K562 (cell line): ENCODE measurements at regions not wholly inside any gene's neighbourhood (a gene's known extent, or its start where the extent isn't known, plus 50 kb on each side); places are given as distances from the start of the nearest gene placed in this dataset.

ENCODE experiments used
- ATAC-seq: fragments of 200-7000 bp; cut with Tn5 transposase; 3 replicates; pipeline ENCODE4 v1.9.1; 2020; ENCODE audit warnings: moderate library complexity
- BruUV-seq: library from RNA; stranded (reverse); fragments of 400-500 nt; replicated peaks from 2 replicates; lab custom pipeline; 2021; lab: Mats Ljungman, UMichigan
- CTCF ChIA-PET: fragments of 300-600 bp; formaldehyde crosslinking; extraction: SDS; loops from one replicate; lab custom pipeline; 2021; ENCODE audit warnings: low intra/inter-chr PET ratio; lab: Yijun Ruan, JAX
- POLR2A ChIA-PET: fragments of 300-600, 350-650 bp; sonication (Branson Sonifier 250); formaldehyde crosslinking; extraction: SDS; loops from one replicate; lab custom pipeline; 2021; ENCODE audit warnings: antibody characterized with exemption, inconsistent platforms; lab: Yijun Ruan, JAX
- DNase-seq, 4 experiments: peaks; one replicate each; pipeline versions ENCODE4 v3.0.0 to v3.0.0-alpha.2; 2011 to 2018; ENCODE audit warnings: low spot score in 3 of 4, mixed read lengths in 3 of 4; ENCODE audit errors: extremely low read depth in 1 of 4
- FAIRE-seq: peaks from 2 replicates; lab custom pipeline; 2011; peaks lifted over from hg19 to GRCh38; lab: Jason Lieb, UNC
- H2AFZ ChIP-seq: 2 replicates; pipeline ENCODE4 v1.6.0; 2011; ENCODE audit warnings: low read depth, low read length, control low read depth, inconsistent platforms
- H3K27ac ChIP-seq: fragments of 200-600 bp; 3 replicates; pipeline ENCODE4 v1.8.0; 2011; ENCODE audit warnings: low read depth, mild to moderate bottlenecking, control low read depth, inconsistent platforms, low read length, moderate library complexity, mixed read lengths; ENCODE audit errors: extremely low read depth
- H3K27me3 ChIP-seq, 2 experiments: fragments of 300-600 bp in 1 of 2; 2 replicates in 1 of 2; 3 replicates in 1 of 2; pipeline versions ENCODE4 v1.6.0 to v1.8.0; 2011; ENCODE audit warnings: inconsistent platforms in 2 of 2, low read length in 2 of 2, mild to moderate bottlenecking in 1 of 2, mixed read lengths in 1 of 2, moderate library complexity in 1 of 2; ENCODE audit not compliant: control insufficient read depth in 2 of 2, insufficient read depth in 2 of 2
- H3K36me3 ChIP-seq: fragments of 300-600 bp; 3 replicates; pipeline ENCODE4 v1.8.0; 2011; ENCODE audit warnings: mild to moderate bottlenecking, low read length, inconsistent platforms; ENCODE audit not compliant: control insufficient read depth, insufficient read depth
- H3K4me1 ChIP-seq, 2 experiments: fragments of 200-600 bp in 1 of 2; replicated peaks in 1 of 2; 2 replicates in 1 of 2; 3 replicates in 1 of 2; pipeline versions ENCODE4 v1.5.1 to v1.8.0; 2011; ENCODE audit warnings: inconsistent platforms in 2 of 2, low read length in 2 of 2, mild to moderate bottlenecking in 1 of 2, mixed read lengths in 1 of 2, moderate library complexity in 1 of 2; ENCODE audit not compliant: control insufficient read depth in 2 of 2, insufficient read depth in 2 of 2
- H3K4me2 ChIP-seq: 2 replicates; pipeline ENCODE4 v1.6.1; 2011; ENCODE audit warnings: low read length, control low read depth, inconsistent platforms, mixed read lengths; ENCODE audit not compliant: insufficient read depth
- H3K4me3 ChIP-seq: fragments of 200-600 bp; sonication (generic), shearing (Covaris generic); 2 replicates; pipeline ENCODE4 v1.5.1; 2016; ENCODE audit warnings: control low read depth, inconsistent platforms
- H3K79me2 ChIP-seq: fragments of 200-600 bp; 3 replicates; pipeline ENCODE4 v1.8.0; 2011; ENCODE audit warnings: low read length, inconsistent platforms; ENCODE audit not compliant: control insufficient read depth, insufficient read depth
- H3K9ac ChIP-seq, 2 experiments: 2 replicates each; pipeline versions ENCODE4 v1.6.0 to v1.6.1; 2011; ENCODE audit warnings: low read depth in 2 of 2, low read length in 2 of 2, control low read depth in 1 of 2, inconsistent platforms in 1 of 2, mild to moderate bottlenecking in 1 of 2, mixed read lengths in 1 of 2; ENCODE audit not compliant: insufficient read depth in 1 of 2
- H3K9me1 ChIP-seq: one replicate; pipeline ENCODE4 v1.6.0; 2011; ENCODE audit warnings: inconsistent platforms, mild to moderate bottlenecking, low read length, moderate library complexity; ENCODE audit not compliant: control insufficient read depth, insufficient read depth
- H3K9me3 ChIP-seq: replicated peaks from 2 replicates; pipeline ENCODE4 v1.5.1; 2011; ENCODE audit warnings: low read depth, low read length, inconsistent platforms; ENCODE audit not compliant: control insufficient read depth, insufficient read depth
- H4K20me1 ChIP-seq: replicated peaks from 2 replicates; pipeline ENCODE4 v1.6.1; 2011; ENCODE audit warnings: low read length, inconsistent platforms, mixed read lengths; ENCODE audit not compliant: control insufficient read depth, insufficient read depth
- BDP1 ChIP-seq: IDR thresholded peaks from 3 replicates; pipeline ENCODE4 v1.6.1; 2011; ENCODE audit not compliant: insufficient read length, insufficient read depth
- CBX5 ChIP-seq: IDR thresholded peaks from 2 replicates; pipeline ENCODE4 v1.6.1; 2014; ENCODE audit warnings: low read depth, borderline replicate concordance
- COPS2 ChIP-seq: fragments of 450-650 bp; conservative IDR thresholded peaks from 2 replicates; pipeline ENCODE4 v1.6.1; 2016; ENCODE audit warnings: mild to moderate bottlenecking, moderate library complexity
- EP300 ChIP-seq: IDR thresholded peaks from 2 replicates; pipeline ENCODE4 v1.6.1; 2012; ENCODE audit warnings: low read length, improper control_type of control experiment
- FOXJ3 ChIP-seq: sonication (generic); formaldehyde crosslinking; IDR thresholded peaks from 2 replicates; pipeline ENCODE4 v1.4.0; 2020; ENCODE audit warnings: mild to moderate bottlenecking, missing genetic modification reagents
- FOXM1 ChIP-seq, 2 experiments: fragments of 450-650 bp in 1 of 2; sonication (generic) in 1 of 2; formaldehyde crosslinking in 1 of 2; IDR thresholded peaks; 2 replicates each; pipeline versions ENCODE4 v1.6.1 to v1.9.0; 2017 to 2022; ENCODE audit warnings: low read depth in 2 of 2, mild to moderate bottlenecking in 2 of 2, missing genetic modification reagents in 1 of 2, moderate library complexity in 1 of 2
- GABPB2 ChIP-seq: fragments of 250-450 bp; sonication (Bioruptor Pico); conservative IDR thresholded peaks from 2 replicates; pipeline ENCODE4 v1.5.1; 2021; ENCODE audit warnings: mild to moderate bottlenecking
- KDM5B ChIP-seq: fragments of 200-600 bp; sonication (generic); IDR thresholded peaks from 2 replicates; pipeline ENCODE4 v1.6.1; 2012; ENCODE audit warnings: low read depth, mild to moderate bottlenecking, moderate library complexity, low read length, control low read depth, inconsistent platforms; ENCODE audit not compliant: insufficient replicate concordance
- NFATC3 ChIP-seq: fragments of 450-650 bp; IDR thresholded peaks from 2 replicates; pipeline ENCODE4 v1.6.1; 2017; ENCODE audit warnings: mild to moderate bottlenecking
- PHF8 ChIP-seq: fragments of 200-600 bp; sonication (generic); IDR thresholded peaks from 2 replicates; pipeline ENCODE4 v1.6.1; 2012; ENCODE audit warnings: mixed run types, mild to moderate bottlenecking, inconsistent platforms, low read length, moderate library complexity, borderline replicate concordance
- POLR2B ChIP-seq: fragments of 450-650 bp; IDR thresholded peaks from 2 replicates; pipeline ENCODE4 v1.6.1; 2018; ENCODE audit warnings: low read depth; ENCODE audit not compliant: partially characterized antibody
- SAFB ChIP-seq: fragments of 200-400 bp; formaldehyde crosslinking; IDR thresholded peaks from 2 replicates; pipeline ENCODE4 v1.6.1; 2017; ENCODE audit warnings: low read depth, low read length, borderline replicate concordance
- SMAD3 ChIP-seq: fragments of 450-650 bp; formaldehyde crosslinking; conservative IDR thresholded peaks from 2 replicates; pipeline ENCODE4 v1.4.0; 2020; ENCODE audit warnings: mild to moderate bottlenecking
- SNRNP70 ChIP-seq: fragments of 200-400 bp; formaldehyde crosslinking; optimal IDR thresholded peaks from 2 replicates; pipeline ENCODE3; 2017; ENCODE audit warnings: low read depth, low read length
- ZNF436 ChIP-seq: fragments of 250-450, 450-650 bp; sonication (Bioruptor Pico); formaldehyde crosslinking; IDR thresholded peaks from 2 replicates; pipeline ENCODE4 v1.7.0; 2020; ENCODE audit warnings: mild to moderate bottlenecking
- ZNF586 ChIP-seq: fragments of 450-650 bp; formaldehyde crosslinking; conservative IDR thresholded peaks from 2 replicates; pipeline ENCODE4 v1.4.0; 2020; ENCODE audit warnings: mild to moderate bottlenecking, moderate library complexity
- ZNF778 ChIP-seq: fragments of 450-650 bp; formaldehyde crosslinking; IDR thresholded peaks from 2 replicates; pipeline ENCODE4 v1.4.0; 2020; ENCODE audit warnings: mild to moderate bottlenecking, moderate library complexity
- WGBS: fragments of 100-300 bp; shearing (Covaris generic); methylation state at CpG from one replicate; pipeline ENCODE4 v1.1.6; 2016; ENCODE audit warnings: low coverage, mixed read lengths; ENCODE audit not compliant: insufficient coverage; ENCODE audit errors: missing lambda C conversion rate; 5-methylcytosine and 5-hydroxymethylcytosine counted together
- in situ Hi-C: fragments of 300-500 bp; cut with MboI; formaldehyde crosslinking; loops from 4 replicates; pipeline ENCODE4 v1.15.0; 2018; ENCODE audit warnings: inconsistent platforms, mixed read lengths
- intact Hi-C: fragments of 100-400 bp; cut with micrococcal nuclease; formaldehyde crosslinking; loops from 2 replicates; pipeline ENCODE4 v1.14.2; 2022
- TF ChIP-seq, protein P1 (sequence below): fragments of 250-450 bp; sonication (Bioruptor Pico); IDR thresholded peaks from 2 replicates; pipeline ENCODE4 v1.5.0; 2020; ENCODE audit warnings: mild to moderate bottlenecking
- TF ChIP-seq, protein P2 (sequence below): sonication (generic); formaldehyde crosslinking; IDR thresholded peaks from 2 replicates; pipeline ENCODE4 v1.8.1; 2023; ENCODE audit warnings: mild to moderate bottlenecking, missing genetic modification reagents
- TF ChIP-seq, protein P3 (sequence below): IDR thresholded peaks from 2 replicates; pipeline ENCODE4 v1.6.1; 2011; ENCODE audit not compliant: insufficient read length; ENCODE audit errors: extremely low read depth

DNA sequence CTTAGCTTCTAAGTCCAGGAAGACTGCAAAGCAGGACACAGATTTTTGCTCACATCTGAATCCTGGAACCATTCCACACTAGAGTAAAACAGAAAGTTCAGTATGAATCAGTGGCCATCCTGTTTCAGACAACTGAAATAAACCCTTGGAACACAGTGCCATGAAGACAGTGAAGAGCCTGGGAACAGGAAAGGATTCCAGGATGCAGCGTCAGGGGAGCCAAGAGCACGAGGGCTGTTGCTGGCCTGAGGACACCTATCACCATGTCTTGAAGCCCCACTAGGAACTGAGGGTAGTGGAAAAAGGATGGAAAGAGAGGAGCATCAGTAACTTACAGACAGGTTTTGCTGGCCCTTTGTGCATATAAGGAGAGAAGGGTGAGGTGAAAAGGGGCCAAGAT is 115.3 kb upstream of the FSTL4 start (continued):
- TF ChIP-seq FOXJ3 (no peak), BDP1 (no peak), NFATC3 (no peak), CBX5 (no peak), FOXM1 (IDR thresholded peaks at IDR 0.05; ENCODE audit: low read depth) (no peak), FOXM1 (CRISPR knock-in tag; IDR thresholded peaks at IDR 0.05; ENCODE audit: low read depth) (no peak), GABPB2 (CRISPR knock-in tag) (no peak), SNRNP70 (no peak), ZNF778 (no peak), PHF8 (no peak), SAFB (no peak), ZNF586 (CRISPR knock-in tag) (no peak)

DNA sequence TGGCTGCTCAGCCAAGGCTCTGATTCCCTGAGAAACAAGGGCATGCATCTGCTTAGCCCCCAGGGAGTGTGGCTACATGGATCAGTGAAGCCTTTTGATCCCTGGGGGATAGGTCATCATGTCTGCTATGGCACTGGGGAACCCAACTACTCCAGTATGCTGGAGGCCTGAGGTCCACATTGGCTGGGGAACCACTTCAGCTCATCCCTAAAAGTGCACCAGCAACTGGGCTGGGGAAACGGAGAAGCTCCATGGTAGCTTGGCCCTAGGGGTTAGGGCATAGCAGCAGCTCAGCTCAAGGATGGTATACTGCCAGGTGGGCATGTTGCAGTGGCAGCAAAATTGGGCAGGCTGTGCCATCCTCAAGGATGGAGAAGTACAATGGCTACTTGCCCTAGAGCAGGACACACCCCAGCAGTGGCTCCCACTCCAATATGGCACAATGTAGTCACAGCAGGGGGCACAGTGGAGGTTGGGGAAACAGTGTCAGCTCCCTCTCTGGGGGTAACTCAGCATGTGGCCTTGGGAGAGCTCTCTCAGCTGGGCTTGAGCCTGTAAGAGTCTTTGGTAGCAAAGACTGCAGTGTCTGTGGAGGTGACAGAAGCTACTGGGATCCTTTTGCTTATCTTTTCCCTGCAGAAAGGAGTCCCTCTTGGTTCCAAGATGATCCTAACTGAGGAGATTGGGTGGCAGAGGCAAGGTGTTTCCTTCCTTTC is 111.5 kb upstream of the FSTL4 start:
- ATAC-seq = no peak
- no peak overlapping the region for H3K27ac ChIP-seq
- DNase-seq = no peak
- in situ Hi-C loops (no loop called here), intact Hi-C loops (no loop called here)
- ChIA-PET CTCF (no interaction called here), POLR2A (interaction anchor here (0.5 to 1.0 kb wide), 2 partner anchors 14 to 381 kb away, joined by 3 read pairs; no protein-coding TSS in a partner anchor)
- H3K9me3 ChIP-seq = no peaks in the 10 kb centered on the region
- peaks cover 0 to 5% of the 10 kb centered on the region in 2 experiments; a peak in 1 of 5 replicates for H3K27me3 ChIP-seq
- H3K79me2 ChIP-seq = no peaks in the 10 kb centered on the region
- no peaks in the 10 kb centered on the region for H3K9me1 ChIP-seq
- H3K4me1 ChIP-seq = no peaks in the 10 kb centered on the region
- no peak for FAIRE-seq
- no peak overlapping the region for H3K9ac ChIP-seq
- no peak overlapping the region for H2AFZ ChIP-seq
- H4K20me1 ChIP-seq = no peaks in the 10 kb centered on the region
- no TSS peak for BruUV-seq
- no peak overlapping the region for H3K4me3 ChIP-seq
- no peaks in the 10 kb centered on the region for H3K36me3 ChIP-seq
- no peak overlapping the region for H3K4me2 ChIP-seq
- 0% methylated on average over 1 of the region's 1 CpG for WGBS
- TF ChIP-seq, protein P1, sequence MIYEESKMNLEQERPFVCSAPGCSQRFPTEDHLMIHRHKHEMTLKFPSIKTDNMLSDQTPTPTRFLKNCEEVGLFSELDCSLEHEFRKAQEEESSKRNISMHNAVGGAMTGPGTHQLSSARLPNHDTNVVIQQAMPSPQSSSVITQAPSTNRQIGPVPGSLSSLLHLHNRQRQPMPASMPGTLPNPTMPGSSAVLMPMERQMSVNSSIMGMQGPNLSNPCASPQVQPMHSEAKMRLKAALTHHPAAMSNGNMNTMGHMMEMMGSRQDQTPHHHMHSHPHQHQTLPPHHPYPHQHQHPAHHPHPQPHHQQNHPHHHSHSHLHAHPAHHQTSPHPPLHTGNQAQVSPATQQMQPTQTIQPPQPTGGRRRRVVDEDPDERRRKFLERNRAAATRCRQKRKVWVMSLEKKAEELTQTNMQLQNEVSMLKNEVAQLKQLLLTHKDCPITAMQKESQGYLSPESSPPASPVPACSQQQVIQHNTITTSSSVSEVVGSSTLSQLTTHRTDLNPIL = no peak
- TF ChIP-seq SMAD3 (CRISPR knock-in tag) (no peak), ZNF436 (CRISPR knock-in tag) (no peak), COPS2 (no peak), POLR2B (no peak), KDM5B (no peak), EP300 (no peak)
- TF ChIP-seq, protein P2, sequence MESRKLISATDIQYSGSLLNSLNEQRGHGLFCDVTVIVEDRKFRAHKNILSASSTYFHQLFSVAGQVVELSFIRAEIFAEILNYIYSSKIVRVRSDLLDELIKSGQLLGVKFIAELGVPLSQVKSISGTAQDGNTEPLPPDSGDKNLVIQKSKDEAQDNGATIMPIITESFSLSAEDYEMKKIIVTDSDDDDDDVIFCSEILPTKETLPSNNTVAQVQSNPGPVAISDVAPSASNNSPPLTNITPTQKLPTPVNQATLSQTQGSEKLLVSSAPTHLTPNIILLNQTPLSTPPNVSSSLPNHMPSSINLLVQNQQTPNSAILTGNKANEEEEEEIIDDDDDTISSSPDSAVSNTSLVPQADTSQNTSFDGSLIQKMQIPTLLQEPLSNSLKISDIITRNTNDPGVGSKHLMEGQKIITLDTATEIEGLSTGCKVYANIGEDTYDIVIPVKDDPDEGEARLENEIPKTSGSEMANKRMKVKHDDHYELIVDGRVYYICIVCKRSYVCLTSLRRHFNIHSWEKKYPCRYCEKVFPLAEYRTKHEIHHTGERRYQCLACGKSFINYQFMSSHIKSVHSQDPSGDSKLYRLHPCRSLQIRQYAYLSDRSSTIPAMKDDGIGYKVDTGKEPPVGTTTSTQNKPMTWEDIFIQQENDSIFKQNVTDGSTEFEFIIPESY (CRISPR knock-in tag) = no peak
- TF ChIP-seq, protein P3, sequence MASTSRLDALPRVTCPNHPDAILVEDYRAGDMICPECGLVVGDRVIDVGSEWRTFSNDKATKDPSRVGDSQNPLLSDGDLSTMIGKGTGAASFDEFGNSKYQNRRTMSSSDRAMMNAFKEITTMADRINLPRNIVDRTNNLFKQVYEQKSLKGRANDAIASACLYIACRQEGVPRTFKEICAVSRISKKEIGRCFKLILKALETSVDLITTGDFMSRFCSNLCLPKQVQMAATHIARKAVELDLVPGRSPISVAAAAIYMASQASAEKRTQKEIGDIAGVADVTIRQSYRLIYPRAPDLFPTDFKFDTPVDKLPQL = no peak
